ENCODE measurements at regions not wholly inside any gene's neighbourhood (a gene's known extent, or its start where the extent isn't known, plus 50 kb on each side); places are given as distances from the start of the nearest gene placed in this dataset.

GRCh38 chr12:79515530-79515935 lies 175.2 kb downstream of the PAWR start:
- TF ChIP-seq, protein P1, sequence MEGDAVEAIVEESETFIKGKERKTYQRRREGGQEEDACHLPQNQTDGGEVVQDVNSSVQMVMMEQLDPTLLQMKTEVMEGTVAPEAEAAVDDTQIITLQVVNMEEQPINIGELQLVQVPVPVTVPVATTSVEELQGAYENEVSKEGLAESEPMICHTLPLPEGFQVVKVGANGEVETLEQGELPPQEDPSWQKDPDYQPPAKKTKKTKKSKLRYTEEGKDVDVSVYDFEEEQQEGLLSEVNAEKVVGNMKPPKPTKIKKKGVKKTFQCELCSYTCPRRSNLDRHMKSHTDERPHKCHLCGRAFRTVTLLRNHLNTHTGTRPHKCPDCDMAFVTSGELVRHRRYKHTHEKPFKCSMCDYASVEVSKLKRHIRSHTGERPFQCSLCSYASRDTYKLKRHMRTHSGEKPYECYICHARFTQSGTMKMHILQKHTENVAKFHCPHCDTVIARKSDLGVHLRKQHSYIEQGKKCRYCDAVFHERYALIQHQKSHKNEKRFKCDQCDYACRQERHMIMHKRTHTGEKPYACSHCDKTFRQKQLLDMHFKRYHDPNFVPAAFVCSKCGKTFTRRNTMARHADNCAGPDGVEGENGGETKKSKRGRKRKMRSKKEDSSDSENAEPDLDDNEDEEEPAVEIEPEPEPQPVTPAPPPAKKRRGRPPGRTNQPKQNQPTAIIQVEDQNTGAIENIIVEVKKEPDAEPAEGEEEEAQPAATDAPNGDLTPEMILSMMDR (IDR thresholded peaks at IDR 0.05): no peak
- no peak for TF ChIP-seq POLR2AphosphoS5 (IDR thresholded peaks at IDR 0.05; ENCODE audit: low read depth, low read length)
- TF ChIP-seq, protein P2, sequence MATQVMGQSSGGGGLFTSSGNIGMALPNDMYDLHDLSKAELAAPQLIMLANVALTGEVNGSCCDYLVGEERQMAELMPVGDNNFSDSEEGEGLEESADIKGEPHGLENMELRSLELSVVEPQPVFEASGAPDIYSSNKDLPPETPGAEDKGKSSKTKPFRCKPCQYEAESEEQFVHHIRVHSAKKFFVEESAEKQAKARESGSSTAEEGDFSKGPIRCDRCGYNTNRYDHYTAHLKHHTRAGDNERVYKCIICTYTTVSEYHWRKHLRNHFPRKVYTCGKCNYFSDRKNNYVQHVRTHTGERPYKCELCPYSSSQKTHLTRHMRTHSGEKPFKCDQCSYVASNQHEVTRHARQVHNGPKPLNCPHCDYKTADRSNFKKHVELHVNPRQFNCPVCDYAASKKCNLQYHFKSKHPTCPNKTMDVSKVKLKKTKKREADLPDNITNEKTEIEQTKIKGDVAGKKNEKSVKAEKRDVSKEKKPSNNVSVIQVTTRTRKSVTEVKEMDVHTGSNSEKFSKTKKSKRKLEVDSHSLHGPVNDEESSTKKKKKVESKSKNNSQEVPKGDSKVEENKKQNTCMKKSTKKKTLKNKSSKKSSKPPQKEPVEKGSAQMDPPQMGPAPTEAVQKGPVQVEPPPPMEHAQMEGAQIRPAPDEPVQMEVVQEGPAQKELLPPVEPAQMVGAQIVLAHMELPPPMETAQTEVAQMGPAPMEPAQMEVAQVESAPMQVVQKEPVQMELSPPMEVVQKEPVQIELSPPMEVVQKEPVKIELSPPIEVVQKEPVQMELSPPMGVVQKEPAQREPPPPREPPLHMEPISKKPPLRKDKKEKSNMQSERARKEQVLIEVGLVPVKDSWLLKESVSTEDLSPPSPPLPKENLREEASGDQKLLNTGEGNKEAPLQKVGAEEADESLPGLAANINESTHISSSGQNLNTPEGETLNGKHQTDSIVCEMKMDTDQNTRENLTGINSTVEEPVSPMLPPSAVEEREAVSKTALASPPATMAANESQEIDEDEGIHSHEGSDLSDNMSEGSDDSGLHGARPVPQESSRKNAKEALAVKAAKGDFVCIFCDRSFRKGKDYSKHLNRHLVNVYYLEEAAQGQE (IDR thresholded peaks at IDR 0.05; ENCODE audit: insufficient read depth in 1 of 2, low read depth in 2 of 2, low read length in 1 of 2): no peak
- no peak for TF ChIP-seq TCF7L2 (IDR thresholded peaks at IDR 0.05; ENCODE audit: low read depth, low read length)

All from Panc1 (cell line).